Ishikawa (cell line): ENCODE measurements at regions not wholly inside any gene's neighbourhood (a gene's known extent, or its start where the extent isn't known, plus 50 kb on each side); places are given as distances from the start of the nearest gene placed in this dataset.

Experiments
- CEBPB ChIP-seq: IDR thresholded peaks from 2 replicates; pipeline ENCODE4 v1.6.1; 2012
- CREB1 ChIP-seq: IDR thresholded peaks from 2 replicates; pipeline ENCODE4 v1.6.1; 2012; ENCODE audit warnings: low read depth
- EGR1 ChIP-seq: IDR thresholded peaks from 2 replicates; pipeline ENCODE4 v1.6.1; 2012
- EP300 ChIP-seq: IDR thresholded peaks from 2 replicates; pipeline ENCODE4 v1.6.1; 2012; ENCODE audit warnings: borderline replicate concordance
- FOXM1 ChIP-seq: IDR thresholded peaks from 2 replicates; pipeline ENCODE4 v1.6.1; 2012; ENCODE audit warnings: low read depth, borderline replicate concordance
- MAX ChIP-seq: IDR thresholded peaks from 2 replicates; pipeline ENCODE4 v1.6.1; 2012
- NFIC ChIP-seq: IDR thresholded peaks from 2 replicates; pipeline ENCODE4 v1.6.1; 2012
- RAD21 ChIP-seq: IDR thresholded peaks from 2 replicates; pipeline ENCODE4 v1.6.1; 2012; ENCODE audit warnings: low read depth
- REST ChIP-seq: IDR thresholded peaks from 2 replicates; pipeline ENCODE4 v1.6.1; 2012; ENCODE audit warnings: low read depth, mild to moderate bottlenecking
- TAF1 ChIP-seq: IDR thresholded peaks from 2 replicates; pipeline ENCODE4 v1.6.1; 2012; ENCODE audit warnings: low read depth, mild to moderate bottlenecking
- TCF12 ChIP-seq: IDR thresholded peaks from 2 replicates; pipeline ENCODE4 v1.6.1; 2012; ENCODE audit warnings: low read depth
- TEAD4 ChIP-seq: IDR thresholded peaks from 2 replicates; pipeline ENCODE4 v1.6.1; 2012
- USF1 ChIP-seq: IDR thresholded peaks from 2 replicates; pipeline ENCODE4 v1.6.1; 2012
- YY1 ChIP-seq: IDR thresholded peaks from 2 replicates; pipeline ENCODE4 v1.6.1; 2012; ENCODE audit warnings: low read depth
- ZBTB7A ChIP-seq: IDR thresholded peaks from 2 replicates; pipeline ENCODE4 v1.6.1; 2012; ENCODE audit warnings: low read depth

- no peak for TF ChIP-seq CEBPB
- TF ChIP-seq EP300: no peak
- no peak for TF ChIP-seq RAD21
- TF ChIP-seq ZBTB7A: no peak
- no peak for TF ChIP-seq TAF1
- TF ChIP-seq TEAD4: no peak
- no peak for TF ChIP-seq MAX
These were observed 55.6 kb upstream of the DIO2 start for GRCh38 chr14:80266930-80267329.

- TF ChIP-seq USF1 (no peak), ZBTB7A (no peak), TAF1 (no peak), MAX (no peak), EP300 (no peak), CEBPB (no peak), RAD21 (no peak), YY1 (no peak), TEAD4 (no peak), NFIC (no peak), EGR1 (no peak), TCF12 (no peak), REST (no peak), CREB1 (no peak), FOXM1 (no peak)
These were observed 53.4 kb upstream of the DIO2 start for GRCh38 chr14:80264702-80265101.
